GM19025 (cell line): ENCODE measurements at regions not wholly inside any gene's neighbourhood (a gene's known extent, or its start where the extent isn't known, plus 50 kb on each side); places are given as distances from the start of the nearest gene placed in this dataset.

Experiments
- ATAC-seq: cut with Tn5 transposase; IDR thresholded peaks from one replicate; pipeline ENCODE4 v1.9.1; 2021; ENCODE audit warnings: mild to moderate bottlenecking, low read depth, moderate library complexity; ENCODE audit not compliant: unreplicated experiment

DNA sequence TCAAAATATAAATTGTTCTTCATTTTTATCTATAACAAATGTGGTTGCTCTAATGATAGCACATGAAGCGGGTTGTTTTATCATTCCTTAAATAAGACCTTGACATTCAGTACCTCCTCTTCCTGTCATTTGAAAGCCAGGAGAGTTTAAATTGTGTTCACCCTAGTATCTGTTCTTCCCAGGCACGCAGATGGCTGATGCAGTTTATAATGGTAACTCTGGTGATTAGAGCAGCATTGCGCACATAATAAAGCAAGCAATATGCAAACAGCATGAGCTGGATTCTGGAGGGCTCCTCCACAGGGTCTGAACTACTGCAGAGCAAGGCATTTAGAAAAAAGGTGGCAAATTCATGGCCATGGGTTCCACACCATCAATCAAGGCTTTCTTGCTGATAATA lies 307.8 kb downstream of the ENC1 start:
- no peak for ATAC-seq

DNA sequence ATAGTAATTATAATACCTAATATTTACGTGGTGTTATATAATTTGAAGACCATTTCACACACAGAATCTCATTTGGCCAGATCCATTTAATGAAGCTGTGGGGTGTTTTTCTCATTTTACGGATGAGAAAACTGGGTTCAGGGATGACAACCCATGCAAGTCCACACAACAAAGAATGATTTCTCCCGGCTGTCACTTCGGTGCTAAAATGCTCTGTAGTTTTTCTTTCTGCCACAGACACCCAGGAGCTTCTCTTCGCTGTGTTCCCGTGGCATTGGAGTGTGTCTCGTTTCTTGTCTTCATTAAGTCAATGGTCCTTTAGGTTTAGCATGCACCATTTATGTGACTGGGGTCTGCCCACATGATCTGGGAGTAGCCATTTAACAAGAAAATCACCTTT lies 308.5 kb downstream of the ENC1 start:
- no peak for ATAC-seq

DNA sequence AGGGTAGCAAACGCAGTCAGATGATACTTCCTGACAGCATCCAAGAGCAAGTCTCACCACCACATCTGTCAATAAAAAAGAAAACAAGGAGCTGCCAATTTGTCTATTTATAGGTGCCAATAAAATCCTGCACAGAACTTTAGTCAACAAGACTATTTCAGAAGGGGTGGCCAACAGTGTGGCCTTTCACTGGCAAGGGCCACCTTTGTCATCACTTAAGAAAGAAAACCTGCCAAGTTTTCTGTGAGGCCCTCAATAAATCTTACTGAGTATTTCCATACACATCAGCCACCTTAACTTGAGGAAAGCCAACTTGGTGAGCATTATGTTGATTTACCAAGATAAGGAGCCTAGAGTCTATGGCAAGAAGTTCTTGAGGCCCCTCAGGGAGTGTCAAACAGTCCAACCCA lies 312.3 kb downstream of the ENC1 start:
- ATAC-seq: no peak

- no peak for ATAC-seq
Observed at GRCh38 chr5:74327339-74327685, 313.2 kb downstream of the ENC1 start.

DNA sequence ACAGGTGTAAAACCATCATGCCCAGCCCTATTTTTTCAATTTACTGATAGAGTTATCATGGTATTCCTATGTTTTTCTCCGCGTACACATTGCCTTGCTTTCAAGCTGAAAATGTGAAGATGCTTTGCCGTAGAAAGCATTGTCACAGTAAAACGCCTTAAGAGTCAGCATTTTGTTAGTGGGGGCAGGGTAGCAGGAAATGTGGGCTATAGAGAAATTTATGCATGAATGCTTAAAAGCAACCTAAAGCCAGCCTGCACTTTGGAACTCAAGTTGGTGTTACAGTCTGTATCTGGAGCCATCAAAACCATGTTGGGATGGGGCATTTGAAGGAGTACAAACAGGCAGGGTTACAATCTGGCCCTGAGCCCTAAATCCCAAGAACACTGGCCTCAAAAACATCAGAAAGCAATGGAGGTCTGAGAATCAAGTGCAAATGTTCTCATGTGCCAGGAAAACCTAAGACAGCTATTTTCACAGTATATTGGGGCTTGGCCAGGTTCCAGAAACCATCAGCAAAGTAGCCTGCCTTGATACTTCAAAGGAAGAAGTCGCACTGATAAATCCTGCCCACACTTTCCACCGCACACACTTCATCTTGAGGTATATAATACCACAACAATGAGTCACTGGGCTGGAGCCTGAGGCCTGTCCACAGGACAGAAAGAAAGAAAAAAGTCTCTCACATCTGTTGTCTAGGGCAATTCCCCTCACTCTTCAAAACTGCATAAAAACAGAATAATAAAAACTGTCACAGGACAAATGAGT lies 313.8 kb downstream of the ENC1 start:
- ATAC-seq: peak; percentile 76

- no peak for ATAC-seq
Observed at GRCh38 chr5:74325866-74326265, 314.7 kb downstream of the ENC1 start.

GRCh38 chr5:74324556-74324955 lies 316.0 kb downstream of the ENC1 start:
- no peak for ATAC-seq

DNA sequence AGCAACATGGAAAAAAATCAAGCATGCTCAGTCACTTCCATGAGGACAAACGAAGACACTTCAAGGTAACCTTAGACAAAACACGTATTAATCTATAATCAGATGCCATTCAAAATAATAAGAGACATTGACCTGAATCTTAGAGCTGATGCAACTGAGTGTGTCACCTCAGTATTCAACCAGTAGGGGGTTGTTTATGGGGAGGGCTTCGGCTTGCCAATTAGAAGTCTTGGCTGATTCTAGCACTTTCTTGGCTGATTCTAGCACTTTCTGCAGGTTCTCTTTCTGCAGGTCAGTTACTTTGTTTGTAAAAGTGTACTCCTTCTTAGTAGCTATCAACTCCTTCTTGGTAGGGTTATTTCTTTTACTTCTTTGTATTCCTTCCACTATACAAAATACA lies 317.6 kb downstream of the ENC1 start:
- no peak for ATAC-seq

DNA sequence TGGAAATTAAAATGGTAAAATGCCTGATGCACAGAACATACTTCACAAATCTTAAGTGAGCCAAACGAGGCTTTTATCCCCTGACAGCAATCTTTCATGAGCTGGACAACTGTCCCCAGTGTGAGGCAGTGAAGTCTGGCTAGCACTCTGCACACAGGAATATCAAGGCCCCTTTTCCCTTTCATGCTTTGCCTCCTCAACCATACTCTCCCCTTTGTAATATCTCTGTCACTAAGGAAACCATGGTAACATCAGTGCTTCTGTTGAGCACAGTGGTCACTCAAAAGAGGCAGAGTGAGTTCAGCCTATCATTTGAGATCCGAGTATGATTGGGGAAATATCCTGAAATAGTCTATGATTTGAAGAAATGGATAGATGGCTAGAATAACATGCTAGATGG lies 318.3 kb downstream of the ENC1 start:
- no peak for ATAC-seq

DNA sequence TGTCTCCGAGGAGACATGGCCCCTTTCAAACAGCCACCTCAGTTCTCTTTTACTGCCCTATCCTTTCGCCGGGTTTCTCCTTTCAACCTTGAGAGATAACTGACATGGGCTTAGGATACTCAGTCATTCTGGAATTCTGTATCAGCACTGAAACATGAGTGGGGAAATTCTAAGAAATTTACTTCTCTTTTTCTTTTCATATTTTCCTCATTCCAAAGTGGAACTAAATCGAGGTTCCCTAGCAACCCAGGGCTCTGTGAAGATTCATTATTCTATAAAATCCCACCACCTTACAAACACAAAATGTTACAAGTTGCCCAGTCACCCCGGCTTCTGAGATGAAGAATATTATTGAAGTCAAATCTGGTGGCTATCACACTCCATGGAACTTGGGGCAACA lies 319.2 kb downstream of the ENC1 start:
- no peak for ATAC-seq

DNA sequence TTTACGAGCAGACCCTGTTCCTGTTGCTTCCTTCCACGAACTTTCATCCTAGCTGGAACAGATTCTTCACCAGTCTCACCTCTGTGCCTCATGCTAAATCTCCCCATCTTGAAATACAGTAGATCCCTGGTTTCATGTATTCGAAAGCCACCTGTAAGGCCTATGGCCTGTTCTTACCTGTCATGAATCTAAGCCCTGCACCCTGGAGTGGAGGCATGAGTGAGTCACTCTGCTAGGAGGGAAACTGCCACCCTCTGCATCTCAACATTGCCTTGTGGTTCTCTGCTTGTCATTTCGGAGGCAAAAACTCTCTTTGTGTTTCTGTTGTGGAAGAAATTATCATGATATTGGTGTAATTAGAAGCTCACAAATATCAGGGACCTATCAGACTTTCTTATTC lies 320.0 kb downstream of the ENC1 start:
- no peak for ATAC-seq

DNA sequence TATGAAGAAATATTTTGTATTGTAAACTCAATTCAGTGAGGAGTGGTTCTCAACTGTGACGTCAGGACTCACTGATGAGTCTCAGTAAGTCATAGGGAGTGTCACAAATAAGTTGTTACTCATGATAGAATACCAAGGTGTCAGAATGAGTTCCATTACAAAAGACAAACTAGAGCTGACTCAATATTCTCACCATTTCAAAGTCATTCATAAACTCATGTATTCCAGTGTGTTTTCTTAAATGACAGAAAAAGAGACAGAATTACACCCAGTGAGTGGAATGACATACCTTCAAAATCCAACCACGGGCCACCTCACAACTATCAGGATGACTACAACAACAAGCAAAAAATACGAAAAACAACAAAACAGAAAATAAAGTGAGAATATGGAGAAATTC lies 321.5 kb downstream of the ENC1 start:
- ATAC-seq: no peak

GRCh38 chr5:74316064-74316603 lies 324.4 kb downstream of the ENC1 start:
- no peak for ATAC-seq

DNA sequence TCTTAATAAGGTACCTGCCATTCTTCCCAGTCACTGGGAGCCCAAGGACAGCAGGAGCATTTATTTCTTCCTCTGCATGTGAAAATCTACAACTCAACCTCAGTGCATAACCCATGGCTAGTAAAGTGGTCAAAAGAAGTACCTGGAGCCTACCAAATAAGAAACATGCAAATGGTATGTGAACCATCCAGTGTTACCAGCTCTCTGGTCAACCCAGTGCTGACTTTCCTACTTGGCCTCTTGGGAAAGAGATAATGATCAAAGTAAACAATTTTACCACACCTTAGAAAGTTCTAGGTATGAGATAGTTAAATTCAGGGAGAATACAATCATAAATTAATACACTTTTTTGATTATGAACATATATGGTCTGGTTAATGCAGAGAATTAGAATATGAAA lies 325.6 kb downstream of the ENC1 start:
- ATAC-seq: no peak

GRCh38 chr5:74313896-74314295 lies 326.6 kb downstream of the ENC1 start:
- ATAC-seq: no peak

GRCh38 chr5:74312746-74313145 lies 327.8 kb downstream of the ENC1 start:
- no peak for ATAC-seq

DNA sequence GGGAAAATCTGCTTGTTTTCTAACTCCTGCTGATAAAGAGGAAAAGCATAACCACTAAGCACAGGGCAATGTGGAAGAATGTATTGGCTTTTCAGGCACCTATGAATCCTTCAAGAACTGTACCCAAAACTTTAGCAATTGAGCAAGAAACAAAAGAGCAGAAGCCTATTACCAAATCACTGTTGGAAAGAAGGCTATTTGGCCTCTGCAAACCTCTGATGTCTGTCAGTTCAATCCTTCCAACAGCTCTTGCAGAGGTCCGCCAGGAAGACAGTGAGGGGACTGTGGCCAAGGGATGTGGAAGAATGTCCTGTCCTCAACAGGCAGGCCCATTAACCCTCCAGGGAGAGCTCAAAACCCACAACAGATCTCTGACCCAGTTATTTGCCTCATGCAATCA lies 328.6 kb downstream of the ENC1 start:
- ATAC-seq: no peak

- ATAC-seq: no peak
Observed at GRCh38 chr5:74310997-74311930, 329.3 kb downstream of the ENC1 start.

DNA sequence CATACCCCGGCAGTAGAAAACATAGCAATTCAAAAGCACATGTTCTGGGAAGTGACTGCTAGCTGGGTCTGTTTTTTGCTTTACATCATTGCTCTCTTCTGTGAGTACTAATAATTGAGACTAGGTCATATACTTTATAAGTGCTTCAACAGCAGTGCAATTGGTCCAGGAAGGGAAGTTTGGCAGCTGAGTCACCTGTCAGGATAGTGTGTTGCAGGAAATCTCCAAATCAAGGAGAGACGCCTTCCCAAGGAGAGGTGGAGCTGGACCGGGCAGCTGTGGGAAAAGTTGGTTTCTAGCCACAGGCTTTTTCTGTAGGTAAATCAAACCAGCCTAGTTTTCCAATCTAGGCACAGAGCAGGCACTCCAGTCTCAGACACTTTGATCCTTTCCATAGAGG lies 330.1 kb downstream of the ENC1 start:
- no peak for ATAC-seq

DNA sequence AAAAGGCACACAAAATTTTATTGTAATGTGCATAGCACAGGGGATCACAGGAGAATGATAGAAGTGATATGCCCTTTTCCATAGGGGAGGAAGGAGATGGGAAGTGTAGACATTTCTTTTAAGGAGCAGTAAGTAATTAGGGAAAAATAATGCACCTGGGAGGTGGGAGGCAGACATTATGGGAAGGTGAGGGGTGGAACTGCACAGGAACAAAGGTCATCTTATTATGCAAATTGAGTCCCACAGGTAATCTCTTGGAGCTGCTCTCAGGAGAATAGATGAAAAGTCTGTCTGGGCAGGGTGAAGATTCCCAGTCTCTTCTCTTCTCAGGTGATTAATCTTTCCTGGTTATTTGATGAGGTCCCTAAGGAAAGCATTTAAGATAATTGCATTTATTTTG lies 331.5 kb downstream of the ENC1 start:
- ATAC-seq: no peak

- ATAC-seq: no peak
Observed at GRCh38 chr5:74306845-74307244, 333.7 kb downstream of the ENC1 start.

DNA sequence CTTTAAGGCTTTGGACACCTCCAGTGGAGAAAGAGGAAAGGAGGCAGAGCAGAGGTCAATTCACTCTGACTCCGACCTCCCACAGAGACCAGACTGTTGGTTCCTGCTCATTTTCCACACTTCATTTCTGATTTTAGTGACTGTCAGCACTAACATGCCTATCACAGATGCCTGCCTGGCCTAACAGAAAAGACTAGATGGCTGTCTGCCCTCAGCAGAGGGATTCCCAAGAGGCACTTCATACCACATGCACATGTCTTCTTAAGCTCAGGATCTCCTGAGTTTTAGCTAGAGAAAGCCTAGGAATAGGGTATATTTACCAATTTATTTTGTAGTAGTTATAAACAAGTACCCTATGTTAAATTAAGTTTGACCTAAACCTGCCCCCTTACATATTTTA lies 336.0 kb downstream of the ENC1 start:
- no peak for ATAC-seq
